ENCODE measurements at regions not wholly inside any gene's neighbourhood (a gene's known extent, or its start where the extent isn't known, plus 50 kb on each side); places are given as distances from the start of the nearest gene placed in this dataset.

DNA sequence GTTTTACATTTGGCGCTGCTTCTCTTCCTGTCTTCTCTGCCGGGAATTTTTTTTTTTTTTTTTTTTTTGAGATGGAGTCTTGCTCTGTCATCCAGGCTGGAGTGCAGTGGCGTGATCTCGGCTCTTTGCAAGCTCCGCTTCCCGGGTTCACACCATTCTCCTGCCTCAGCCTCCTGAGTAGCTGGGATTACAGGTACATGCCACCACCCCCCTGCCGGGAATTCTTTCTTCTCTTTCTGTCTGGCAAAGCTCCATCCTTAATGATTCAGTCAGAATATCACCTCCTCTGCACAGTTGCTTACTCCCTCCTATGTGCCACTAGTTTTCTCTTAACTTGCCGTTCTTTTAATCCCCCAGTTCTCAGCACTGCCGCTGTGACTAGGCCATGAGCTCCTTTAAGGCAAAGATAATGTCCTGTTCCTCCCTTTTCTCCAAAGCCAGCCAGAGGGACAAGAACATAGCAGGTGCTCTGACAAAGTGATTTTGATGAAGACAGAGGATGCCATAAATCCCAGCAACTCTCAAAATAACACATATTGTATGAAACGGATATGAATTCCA is 112.1 kb upstream of the LRATD1 start:
- no peaks in the 10 kb centered on the region for H3K4me1 ChIP-seq (ENCODE audit: control insufficient read depth in 1 of 2, insufficient read depth in 2 of 2, low read length in 2 of 2)
- H3K4me3 ChIP-seq (ENCODE audit: low read depth in 1 of 2, low read length in 2 of 2): no peak overlapping the region
- H3K27me3 ChIP-seq (ENCODE audit: low read depth, low read length): no peaks in the 10 kb centered on the region
- H3K36me3 ChIP-seq (ENCODE audit: control insufficient read depth in 1 of 2, insufficient read depth in 2 of 2, low read length in 2 of 2): no peaks in the 10 kb centered on the region
- no peaks in the 10 kb centered on the region for H3K9me3 ChIP-seq (ENCODE audit: control insufficient read depth in 1 of 2, low read length in 2 of 2)
- no peak overlapping the region for H3K27ac ChIP-seq (ENCODE audit: low read length)

DNA sequence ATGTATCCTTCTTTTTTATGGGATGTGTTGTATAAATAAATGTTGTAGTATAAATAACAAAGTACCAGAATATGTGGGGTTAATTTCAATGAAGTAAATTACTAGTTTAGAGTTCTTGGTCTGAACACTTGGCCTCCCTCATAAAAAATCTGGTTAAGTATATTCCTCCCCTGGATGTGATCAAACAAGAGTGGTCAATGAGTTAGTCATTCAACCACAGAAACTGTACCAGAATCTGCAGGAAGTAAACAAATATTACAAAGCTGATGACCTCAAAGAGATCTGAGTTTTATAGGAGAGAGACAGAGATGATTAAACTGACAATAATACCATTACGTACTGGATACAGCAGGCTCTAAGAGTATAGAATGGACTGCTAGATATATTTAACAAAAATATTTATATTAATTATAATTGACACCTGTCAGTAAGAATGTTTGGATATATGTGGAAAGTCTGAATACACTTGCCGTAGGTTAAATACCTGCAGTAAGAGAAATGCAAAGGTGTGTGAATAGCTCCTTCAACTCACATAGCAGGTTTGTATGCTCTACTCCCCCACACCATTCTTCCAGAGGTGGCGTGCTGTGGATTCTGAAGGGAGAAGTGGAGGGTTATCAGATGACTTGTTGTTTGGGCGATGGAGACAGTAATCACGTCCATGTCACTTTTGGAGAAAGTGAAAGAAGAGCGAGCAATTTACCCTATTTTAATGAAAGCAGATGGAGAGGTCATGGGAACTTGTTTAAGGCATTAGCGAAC is 108.3 kb upstream of the LRATD1 start:
- Histone ChIP-seq H3K4me3 (ENCODE audit: low read depth in 1 of 2, low read length in 2 of 2) (no peak overlapping the region), H3K4me1 (ENCODE audit: control insufficient read depth in 1 of 2, insufficient read depth in 2 of 2, low read length in 2 of 2) (no peaks in the 10 kb centered on the region), H3K9me3 (ENCODE audit: control insufficient read depth in 1 of 2, low read length in 2 of 2) (no peaks in the 10 kb centered on the region), H3K27me3 (ENCODE audit: low read depth, low read length) (no peaks in the 10 kb centered on the region), H3K36me3 (ENCODE audit: control insufficient read depth in 1 of 2, insufficient read depth in 2 of 2, low read length in 2 of 2) (no peaks in the 10 kb centered on the region), H3K27ac (ENCODE audit: low read length) (no peak overlapping the region)

DNA sequence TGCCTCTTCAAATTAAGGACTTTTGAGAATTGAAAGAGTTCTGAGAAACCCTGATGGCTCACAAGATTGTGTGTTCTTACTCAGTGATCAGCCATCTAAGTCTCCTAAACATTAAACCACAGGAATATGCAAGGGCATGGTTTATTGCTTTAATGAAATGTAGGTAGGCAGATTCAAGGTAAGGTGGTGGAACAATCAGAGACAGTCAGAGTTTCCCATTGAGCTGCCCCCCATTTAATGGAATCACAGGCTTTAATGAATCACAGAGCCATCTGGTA is 107.8 kb upstream of the LRATD1 start:
- Histone ChIP-seq H3K4me3 (ENCODE audit: low read depth in 1 of 2, low read length in 2 of 2) (no peak overlapping the region), H3K27ac (ENCODE audit: low read length) (no peak overlapping the region), H3K9me3 (ENCODE audit: control insufficient read depth in 1 of 2, low read length in 2 of 2) (no peaks in the 10 kb centered on the region), H3K27me3 (ENCODE audit: low read depth, low read length) (no peaks in the 10 kb centered on the region), H3K4me1 (ENCODE audit: control insufficient read depth in 1 of 2, insufficient read depth in 2 of 2, low read length in 2 of 2) (no peaks in the 10 kb centered on the region), H3K36me3 (ENCODE audit: control insufficient read depth in 1 of 2, insufficient read depth in 2 of 2, low read length in 2 of 2) (no peaks in the 10 kb centered on the region)

DNA sequence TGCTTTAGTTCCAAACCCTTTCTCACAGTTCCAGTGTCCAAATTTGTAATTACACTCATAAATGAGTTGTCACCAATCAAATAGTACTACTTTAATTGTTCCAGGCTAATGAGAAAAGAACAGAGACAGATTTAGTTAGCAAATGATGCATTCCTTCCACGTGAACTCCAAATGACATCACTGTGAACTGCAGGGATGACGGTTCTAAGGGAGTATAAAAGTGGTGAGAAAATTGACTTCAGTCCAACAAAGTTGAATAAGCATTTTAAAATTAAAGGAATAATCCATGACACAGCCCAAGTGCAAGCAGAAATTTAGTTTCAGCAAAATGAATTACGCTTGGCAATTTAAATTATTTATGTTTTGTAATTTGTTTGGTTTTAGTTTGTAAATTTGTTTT is 102.0 kb upstream of the LRATD1 start:
- H3K4me1 ChIP-seq (ENCODE audit: control insufficient read depth in 1 of 2, insufficient read depth in 2 of 2, low read length in 2 of 2): no peaks in the 10 kb centered on the region

DNA sequence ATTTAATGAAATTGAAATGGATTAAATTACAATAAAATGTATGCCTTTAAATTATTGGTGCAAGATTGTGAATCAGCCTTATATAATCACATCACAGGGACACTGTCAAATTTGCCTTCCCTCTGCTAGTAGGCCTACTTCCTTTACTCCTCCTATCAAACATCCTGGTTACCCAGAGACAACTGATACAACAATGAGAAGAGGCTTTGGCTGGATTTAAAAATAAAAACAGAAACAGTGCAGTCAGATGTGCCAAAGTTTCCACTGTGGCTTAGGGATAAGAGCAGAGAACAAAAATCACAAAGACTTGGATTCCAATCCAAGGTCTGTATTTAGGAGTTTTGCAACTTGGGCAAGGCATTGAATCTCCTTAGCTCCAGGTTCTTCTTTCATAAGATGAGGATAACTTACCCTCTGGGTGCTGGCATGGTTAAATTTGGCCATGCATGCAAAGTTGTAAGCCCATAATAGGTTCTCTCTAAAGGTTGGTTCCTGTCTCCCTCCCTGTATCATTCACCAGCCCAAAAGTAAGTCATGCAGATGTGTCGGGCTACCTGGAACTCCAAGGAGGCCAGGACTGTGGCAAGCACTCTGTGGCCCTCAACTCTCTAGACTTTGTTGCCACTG is 99.3 kb upstream of the LRATD1 start:
- no peaks in the 10 kb centered on the region for H3K36me3 ChIP-seq (ENCODE audit: control insufficient read depth in 1 of 2, insufficient read depth in 2 of 2, low read length in 2 of 2)
- no peaks in the 10 kb centered on the region for H3K27me3 ChIP-seq (ENCODE audit: low read depth, low read length)
- H3K4me1 ChIP-seq (ENCODE audit: control insufficient read depth in 1 of 2, insufficient read depth in 2 of 2, low read length in 2 of 2): no peaks in the 10 kb centered on the region
- H3K9me3 ChIP-seq (ENCODE audit: control insufficient read depth in 1 of 2, low read length in 2 of 2): no peaks in the 10 kb centered on the region
- H3K27ac ChIP-seq (ENCODE audit: low read length): no peak overlapping the region
- no peak overlapping the region for H3K4me3 ChIP-seq (ENCODE audit: low read depth in 1 of 2, low read length in 2 of 2)

More for the DNA sequence above, 102.0 kb upstream of the LRATD1 start:
- Histone ChIP-seq H3K27me3 (ENCODE audit: low read depth, low read length) (no peaks in the 10 kb centered on the region), H3K4me3 (ENCODE audit: low read depth in 1 of 2, low read length in 2 of 2) (no peak overlapping the region), H3K36me3 (ENCODE audit: control insufficient read depth in 1 of 2, insufficient read depth in 2 of 2, low read length in 2 of 2) (no peaks in the 10 kb centered on the region), H3K27ac (ENCODE audit: low read length) (no peak overlapping the region), H3K9me3 (ENCODE audit: control insufficient read depth in 1 of 2, low read length in 2 of 2) (no peaks in the 10 kb centered on the region)

DNA sequence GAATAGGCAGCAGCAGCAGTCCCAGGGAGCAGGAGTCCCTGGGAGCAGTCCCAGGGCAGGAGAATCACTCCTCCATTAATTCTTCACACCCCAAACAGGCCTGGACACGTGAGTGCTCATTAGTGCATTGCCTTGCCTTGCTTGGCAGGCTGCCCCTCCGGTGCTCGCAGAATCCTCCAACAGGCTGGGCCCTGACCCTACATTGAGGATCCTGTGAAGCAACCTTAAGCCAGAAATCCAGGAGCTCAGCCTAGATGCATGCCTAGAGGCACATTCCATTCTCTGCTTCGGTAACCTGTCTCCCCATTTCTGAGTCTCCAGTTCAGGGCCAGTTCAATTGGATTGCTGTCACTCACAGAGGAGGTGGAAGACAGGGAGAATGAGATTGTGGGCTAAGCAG is 97.4 kb upstream of the LRATD1 start:
- no peaks in the 10 kb centered on the region for H3K4me1 ChIP-seq (ENCODE audit: control insufficient read depth in 1 of 2, insufficient read depth in 2 of 2, low read length in 2 of 2)
- no peak overlapping the region for H3K4me3 ChIP-seq (ENCODE audit: low read depth in 1 of 2, low read length in 2 of 2)
- no peaks in the 10 kb centered on the region for H3K27me3 ChIP-seq (ENCODE audit: low read depth, low read length)
- no peaks in the 10 kb centered on the region for H3K9me3 ChIP-seq (ENCODE audit: control insufficient read depth in 1 of 2, low read length in 2 of 2)
- H3K27ac ChIP-seq (ENCODE audit: low read length): no peak overlapping the region
- no peaks in the 10 kb centered on the region for H3K36me3 ChIP-seq (ENCODE audit: control insufficient read depth in 1 of 2, insufficient read depth in 2 of 2, low read length in 2 of 2)

DNA sequence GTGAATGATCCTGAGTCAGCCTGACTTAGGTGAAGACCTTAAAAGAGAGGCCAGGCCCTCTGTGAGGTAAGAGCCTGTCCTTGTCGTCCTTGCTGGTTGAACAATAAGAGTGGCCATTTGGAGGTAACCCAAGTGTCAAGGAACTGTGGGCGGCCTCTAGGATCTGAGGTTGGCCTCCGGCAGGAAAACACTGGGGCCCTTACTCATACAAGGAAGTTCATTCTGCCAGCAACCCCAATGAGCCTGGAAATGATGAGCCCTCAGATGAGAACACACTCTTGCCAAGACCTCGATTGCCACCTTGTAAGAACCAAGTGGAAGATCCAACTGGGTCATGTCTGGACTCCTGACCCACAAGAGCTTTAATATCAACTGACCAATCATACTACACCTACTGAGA is 95.5 kb upstream of the LRATD1 start:
- H3K4me1 ChIP-seq (ENCODE audit: control insufficient read depth in 1 of 2, insufficient read depth in 2 of 2, low read length in 2 of 2): no peaks in the 10 kb centered on the region
- no peaks in the 10 kb centered on the region for H3K27me3 ChIP-seq (ENCODE audit: low read depth, low read length)
- no peaks in the 10 kb centered on the region for H3K36me3 ChIP-seq (ENCODE audit: control insufficient read depth in 1 of 2, insufficient read depth in 2 of 2, low read length in 2 of 2)
- no peaks in the 10 kb centered on the region for H3K9me3 ChIP-seq (ENCODE audit: control insufficient read depth in 1 of 2, low read length in 2 of 2)
- no peak overlapping the region for H3K27ac ChIP-seq (ENCODE audit: low read length)
- no peak overlapping the region for H3K4me3 ChIP-seq (ENCODE audit: low read depth in 1 of 2, low read length in 2 of 2)

DNA sequence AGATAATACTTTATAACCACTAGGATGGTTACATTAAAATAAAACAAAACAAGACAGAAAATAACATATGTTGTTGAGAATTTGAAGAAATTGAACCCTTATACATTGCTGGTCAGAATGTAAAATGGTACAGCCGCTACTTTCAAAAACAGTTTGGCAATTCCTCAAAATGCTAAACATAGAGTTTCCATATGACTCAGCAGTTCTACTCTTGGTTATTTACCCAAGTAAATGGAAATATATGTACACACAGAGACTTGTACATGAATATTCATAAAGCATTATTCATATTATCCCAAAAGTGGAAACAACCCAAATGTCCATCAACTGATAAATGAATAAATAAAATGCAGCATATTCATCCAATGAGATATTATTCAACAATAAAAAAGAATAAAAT is 92.5 kb upstream of the LRATD1 start:
- Histone ChIP-seq H3K4me3 (ENCODE audit: low read depth in 1 of 2, low read length in 2 of 2) (no peak overlapping the region), H3K4me1 (ENCODE audit: control insufficient read depth in 1 of 2, insufficient read depth in 2 of 2, low read length in 2 of 2) (no peaks in the 10 kb centered on the region), H3K9me3 (ENCODE audit: control insufficient read depth in 1 of 2, low read length in 2 of 2) (no peaks in the 10 kb centered on the region), H3K27me3 (ENCODE audit: low read depth, low read length) (no peaks in the 10 kb centered on the region), H3K36me3 (ENCODE audit: control insufficient read depth in 1 of 2, insufficient read depth in 2 of 2, low read length in 2 of 2) (no peaks in the 10 kb centered on the region), H3K27ac (ENCODE audit: low read length) (no peak overlapping the region)

DNA sequence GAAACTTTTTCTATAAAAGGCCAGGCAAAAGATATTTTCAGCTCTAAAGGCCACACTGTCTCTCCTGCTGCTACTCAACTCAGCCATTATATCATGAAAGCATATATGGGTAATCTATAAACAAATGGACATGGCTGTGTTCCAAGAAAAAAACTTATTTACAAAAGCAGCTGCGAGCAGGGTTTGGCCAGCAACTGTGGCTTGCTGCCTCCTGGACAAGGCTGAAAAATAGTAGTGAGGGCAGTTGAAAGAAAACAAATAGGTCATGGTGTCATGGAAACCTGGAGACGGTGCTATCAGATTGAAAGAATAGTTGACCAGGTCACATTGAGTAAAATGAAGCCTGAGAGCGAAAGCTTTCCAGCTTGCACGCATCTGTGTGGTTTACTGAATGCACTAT is 89.2 kb upstream of the LRATD1 start:
- Histone ChIP-seq H3K4me3 (ENCODE audit: low read depth in 1 of 2, low read length in 2 of 2) (no peak overlapping the region), H3K27me3 (ENCODE audit: low read depth, low read length) (no peaks in the 10 kb centered on the region), H3K27ac (ENCODE audit: low read length) (no peak overlapping the region), H3K9me3 (ENCODE audit: control insufficient read depth in 1 of 2, low read length in 2 of 2) (no peaks in the 10 kb centered on the region), H3K36me3 (ENCODE audit: control insufficient read depth in 1 of 2, insufficient read depth in 2 of 2, low read length in 2 of 2) (no peaks in the 10 kb centered on the region), H3K4me1 (ENCODE audit: control insufficient read depth in 1 of 2, insufficient read depth in 2 of 2, low read length in 2 of 2) (no peaks in the 10 kb centered on the region)

DNA sequence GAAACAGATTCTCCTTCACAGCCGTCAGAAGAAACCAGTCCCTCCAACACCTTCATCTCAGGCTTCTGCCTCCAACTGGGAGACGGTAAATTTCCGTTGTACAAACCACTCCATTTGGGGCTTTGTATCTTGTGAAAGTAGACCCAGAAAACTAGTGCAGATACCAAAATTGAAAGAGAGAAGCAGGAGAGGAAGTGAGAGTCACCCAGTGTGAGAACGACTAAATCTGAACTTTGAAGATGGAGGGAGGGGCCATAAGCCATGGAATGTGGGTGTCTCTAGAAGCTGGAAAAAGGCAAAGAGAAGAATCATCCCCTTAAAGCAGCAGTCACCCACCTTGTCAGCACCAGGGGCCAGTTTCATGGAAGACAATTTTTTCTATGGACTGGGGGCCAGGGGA is 88.3 kb upstream of the LRATD1 start:
- H3K27ac ChIP-seq (ENCODE audit: low read length): no peak overlapping the region
- H3K27me3 ChIP-seq (ENCODE audit: low read depth, low read length): no peaks in the 10 kb centered on the region
- H3K9me3 ChIP-seq (ENCODE audit: control insufficient read depth in 1 of 2, low read length in 2 of 2): no peaks in the 10 kb centered on the region
- no peaks in the 10 kb centered on the region for H3K36me3 ChIP-seq (ENCODE audit: control insufficient read depth in 1 of 2, insufficient read depth in 2 of 2, low read length in 2 of 2)
- H3K4me1 ChIP-seq (ENCODE audit: control insufficient read depth in 1 of 2, insufficient read depth in 2 of 2, low read length in 2 of 2): no peaks in the 10 kb centered on the region
- H3K4me3 ChIP-seq (ENCODE audit: low read depth in 1 of 2, low read length in 2 of 2): no peak overlapping the region

DNA sequence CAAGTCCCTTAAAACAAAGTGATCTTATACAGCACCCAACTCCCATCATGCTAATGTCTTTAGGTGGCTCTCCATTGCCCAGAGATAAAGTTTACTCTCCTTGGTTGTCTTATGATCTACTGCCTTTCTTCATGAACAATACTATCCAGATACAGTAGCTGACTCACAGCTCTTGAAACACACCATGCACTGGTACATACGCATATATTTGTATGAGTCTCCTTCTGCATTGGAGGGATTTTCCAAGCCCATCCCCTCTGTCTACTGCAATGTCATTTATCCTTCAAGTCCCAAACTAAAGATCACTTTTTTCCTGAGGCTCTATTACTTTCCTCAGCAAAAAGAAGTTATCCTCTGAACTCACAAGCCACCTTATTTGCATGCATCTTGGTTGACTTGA is 84.7 kb upstream of the LRATD1 start:
- H3K4me1 ChIP-seq (ENCODE audit: control insufficient read depth in 1 of 2, insufficient read depth in 2 of 2, low read length in 2 of 2): no peaks in the 10 kb centered on the region
- no peak overlapping the region for H3K4me3 ChIP-seq (ENCODE audit: low read depth in 1 of 2, low read length in 2 of 2)

DNA sequence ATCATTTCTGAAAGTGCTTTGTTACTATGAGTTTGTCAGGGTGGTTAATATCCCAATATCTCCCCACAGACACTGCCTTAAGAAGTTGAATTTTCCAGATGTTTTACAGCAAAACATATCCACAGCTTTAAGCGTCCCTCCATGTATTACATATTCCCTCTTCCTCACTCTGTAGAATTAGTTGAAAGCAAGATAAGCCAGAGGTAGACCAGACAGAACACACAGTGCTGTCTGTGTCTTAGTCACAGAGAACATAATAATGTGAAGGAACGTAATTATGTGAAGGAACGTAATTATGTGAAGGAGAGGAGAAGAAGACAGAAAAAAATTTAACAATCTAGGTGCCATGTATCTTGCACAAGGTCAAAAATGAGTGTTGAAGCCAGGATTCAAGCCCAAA is 81.9 kb upstream of the LRATD1 start:
- Histone ChIP-seq H3K4me1 (ENCODE audit: control insufficient read depth in 1 of 2, insufficient read depth in 2 of 2, low read length in 2 of 2) (no peaks in the 10 kb centered on the region), H3K9me3 (ENCODE audit: control insufficient read depth in 1 of 2, low read length in 2 of 2) (no peaks in the 10 kb centered on the region), H3K27me3 (ENCODE audit: low read depth, low read length) (no peaks in the 10 kb centered on the region), H3K27ac (ENCODE audit: low read length) (no peak overlapping the region), H3K36me3 (ENCODE audit: control insufficient read depth in 1 of 2, insufficient read depth in 2 of 2, low read length in 2 of 2) (no peaks in the 10 kb centered on the region), H3K4me3 (ENCODE audit: low read depth in 1 of 2, low read length in 2 of 2) (no peak overlapping the region)

More for the DNA sequence above, 84.7 kb upstream of the LRATD1 start:
- no peaks in the 10 kb centered on the region for H3K36me3 ChIP-seq (ENCODE audit: control insufficient read depth in 1 of 2, insufficient read depth in 2 of 2, low read length in 2 of 2)
- H3K27me3 ChIP-seq (ENCODE audit: low read depth, low read length): no peaks in the 10 kb centered on the region
- no peak overlapping the region for H3K27ac ChIP-seq (ENCODE audit: low read length)
- H3K9me3 ChIP-seq (ENCODE audit: control insufficient read depth in 1 of 2, low read length in 2 of 2): no peaks in the 10 kb centered on the region

Measured in muscle layer of duodenum (tissue), 2 donors.